Body of pancreas (tissue), 4 donors: ENCODE measurements at regions not wholly inside any gene's neighbourhood (a gene's known extent, or its start where the extent isn't known, plus 50 kb on each side); places are given as distances from the start of the nearest gene placed in this dataset.

Source experiments
- CTCF ChIP-seq, 7 experiments: fragments of 450-650 bp in 4 of 7; fragments of 200-600 bp in 3 of 7; sonication (generic) in 3 of 7; IDR thresholded peaks; one replicate each; pipeline ENCODE4 v1.5.1; 2016 to 2019; ENCODE audit warnings: antibody characterized with exemption in 7 of 7
- POLR2A ChIP-seq, 3 donors: fragments of 450-650 bp; IDR thresholded peaks; one replicate each; pipeline ENCODE4 v1.6.1; 2016; ENCODE audit warnings: antibody characterized with exemption in 3 of 3, mild to moderate bottlenecking in 2 of 3

- no peak for TF ChIP-seq CTCF (IDR thresholded peaks at IDR 0.05)
- TF ChIP-seq POLR2A (IDR thresholded peaks at IDR 0.05): no peak
Measured at GRCh38 chr11:33946930-33947329, 55.1 kb upstream of the LMO2 start.
